ENCODE measurements at regions not wholly inside any gene's neighbourhood (a gene's known extent, or its start where the extent isn't known, plus 50 kb on each side); places are given as distances from the start of the nearest gene placed in this dataset.

GRCh38 chr2:22832196-22832595 is 552.8 kb upstream of the KLHL29 start:
- TF ChIP-seq, protein P1, sequence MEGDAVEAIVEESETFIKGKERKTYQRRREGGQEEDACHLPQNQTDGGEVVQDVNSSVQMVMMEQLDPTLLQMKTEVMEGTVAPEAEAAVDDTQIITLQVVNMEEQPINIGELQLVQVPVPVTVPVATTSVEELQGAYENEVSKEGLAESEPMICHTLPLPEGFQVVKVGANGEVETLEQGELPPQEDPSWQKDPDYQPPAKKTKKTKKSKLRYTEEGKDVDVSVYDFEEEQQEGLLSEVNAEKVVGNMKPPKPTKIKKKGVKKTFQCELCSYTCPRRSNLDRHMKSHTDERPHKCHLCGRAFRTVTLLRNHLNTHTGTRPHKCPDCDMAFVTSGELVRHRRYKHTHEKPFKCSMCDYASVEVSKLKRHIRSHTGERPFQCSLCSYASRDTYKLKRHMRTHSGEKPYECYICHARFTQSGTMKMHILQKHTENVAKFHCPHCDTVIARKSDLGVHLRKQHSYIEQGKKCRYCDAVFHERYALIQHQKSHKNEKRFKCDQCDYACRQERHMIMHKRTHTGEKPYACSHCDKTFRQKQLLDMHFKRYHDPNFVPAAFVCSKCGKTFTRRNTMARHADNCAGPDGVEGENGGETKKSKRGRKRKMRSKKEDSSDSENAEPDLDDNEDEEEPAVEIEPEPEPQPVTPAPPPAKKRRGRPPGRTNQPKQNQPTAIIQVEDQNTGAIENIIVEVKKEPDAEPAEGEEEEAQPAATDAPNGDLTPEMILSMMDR (IDR thresholded peaks at IDR 0.05): no peak

DNA sequence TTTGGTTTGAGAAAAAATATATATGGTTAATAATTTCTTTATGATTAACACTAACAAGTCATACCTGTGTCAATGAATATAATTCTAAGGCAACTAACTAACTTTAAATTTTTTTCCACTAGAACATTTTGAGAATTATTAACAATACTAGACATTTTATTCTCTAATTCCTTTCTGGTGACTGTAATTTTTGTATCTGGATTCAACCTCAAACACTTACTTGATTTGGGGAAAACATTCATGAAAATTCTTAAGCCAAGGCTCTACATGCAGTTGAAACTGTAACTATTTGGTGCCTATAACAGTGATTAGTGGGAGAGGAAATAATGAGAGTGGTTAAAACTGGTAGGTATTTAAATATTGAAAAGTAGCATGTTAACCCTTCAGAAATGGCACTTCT is 546.5 kb upstream of the KLHL29 start:
- TF ChIP-seq, protein P1 (IDR thresholded peaks at IDR 0.05): no peak

DNA sequence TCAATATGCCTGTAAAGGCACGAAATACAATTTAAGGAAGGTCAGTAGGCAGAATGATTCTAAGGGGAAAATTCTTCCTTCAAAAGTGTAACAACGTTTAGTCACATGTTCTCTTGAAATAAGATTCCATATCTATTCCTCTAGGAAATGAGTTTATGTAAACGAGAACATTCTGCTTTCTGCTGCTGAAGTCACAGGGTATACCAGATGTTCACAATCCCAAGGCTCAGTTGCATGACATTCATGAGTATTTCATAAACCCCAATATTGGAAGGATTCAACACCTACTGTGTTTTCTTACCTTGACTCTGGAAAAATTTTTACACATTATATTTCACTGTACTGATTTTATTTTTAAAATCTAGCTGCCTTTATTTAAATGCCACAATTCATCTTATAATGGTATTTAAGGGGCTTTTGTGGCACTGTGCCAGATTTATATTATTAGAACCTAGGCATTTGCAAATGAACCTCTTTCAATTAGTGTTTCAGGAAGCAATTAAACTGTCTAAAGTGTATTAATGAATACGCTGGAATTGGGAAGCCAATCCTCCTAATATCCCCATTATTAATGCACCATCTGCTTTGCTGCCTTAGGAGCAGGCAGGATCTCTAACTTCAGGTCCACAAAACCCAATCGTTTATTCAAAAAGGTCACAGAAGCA is 542.6 kb upstream of the KLHL29 start:
- TF ChIP-seq, protein P1 (IDR thresholded peaks at IDR 0.05): no peak

- TF ChIP-seq, protein P1 (IDR thresholded peaks at IDR 0.05): no peak
Measured at GRCh38 chr2:22843919-22844537, 541.0 kb upstream of the KLHL29 start.

DNA sequence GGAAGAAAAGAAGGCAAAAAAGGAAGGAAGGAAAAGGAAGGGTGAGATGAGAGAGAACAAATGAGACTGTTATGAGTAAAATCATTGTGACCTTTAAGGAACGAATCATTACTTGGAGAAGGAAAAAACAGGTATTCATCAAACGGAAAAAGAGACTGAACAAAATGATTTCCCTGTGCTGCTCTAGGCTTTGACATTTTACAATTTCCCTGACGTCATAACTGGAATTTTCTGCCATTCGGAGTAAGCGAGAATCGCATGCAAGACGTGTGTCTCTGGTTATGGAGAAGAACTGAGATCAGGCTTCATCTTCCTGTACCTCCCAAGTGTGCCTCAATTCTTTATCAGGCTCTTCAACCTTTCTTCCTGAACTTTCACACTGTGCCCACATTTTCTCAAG is 534.7 kb upstream of the KLHL29 start:
- TF ChIP-seq, protein P1 (IDR thresholded peaks at IDR 0.05): no peak

DNA sequence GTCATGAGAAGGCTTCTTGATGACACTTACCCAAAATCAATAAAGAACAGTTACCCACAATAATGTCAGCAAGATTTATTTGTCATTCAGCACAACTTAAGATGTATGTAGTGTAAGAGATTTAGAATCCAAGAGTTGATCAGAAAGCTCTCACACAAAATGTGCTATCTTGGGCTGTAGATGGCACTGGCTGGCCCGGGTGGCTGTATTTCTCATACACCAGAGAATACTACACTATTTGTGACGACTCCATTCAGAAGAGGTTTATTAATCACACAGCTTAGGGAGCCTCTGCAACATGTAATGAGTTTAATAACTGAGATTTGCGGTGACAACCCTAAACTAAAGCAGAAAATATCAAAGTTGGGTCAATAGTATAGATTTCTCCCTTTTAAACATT is 530.4 kb upstream of the KLHL29 start:
- TF ChIP-seq, protein P1 (IDR thresholded peaks at IDR 0.05): no peak

- TF ChIP-seq, protein P1 (IDR thresholded peaks at IDR 0.05): no peak
Measured at GRCh38 chr2:22855081-22855480, 529.9 kb upstream of the KLHL29 start.

Data from LNCAP (cell line).